Spinal cord (tissue), 9 donors: ENCODE measurements at regions not wholly inside any gene's neighbourhood (a gene's known extent, or its start where the extent isn't known, plus 50 kb on each side); places are given as distances from the start of the nearest gene placed in this dataset.

Source experiments
- DNase-seq, 6 donors: peaks; one replicate each; pipeline versions ENCODE4 v3.0.0 to v3.0.0-alpha.2; 2013 to 2015; ENCODE audit warnings: low spot score in 6 of 6, low read depth in 4 of 6
- H3K27ac ChIP-seq: one replicate; pipeline ENCODE4 v1.5.1; 2013; ENCODE audit warnings: low read depth, low read length, control low read depth
- H3K27me3 ChIP-seq: one replicate; pipeline ENCODE4 v1.6.1; 2013; ENCODE audit warnings: low read length; ENCODE audit not compliant: control insufficient read depth, insufficient read depth
- H3K36me3 ChIP-seq: one replicate; pipeline ENCODE4 v1.6.1; 2013; ENCODE audit warnings: low read length; ENCODE audit not compliant: control insufficient read depth, insufficient read depth
- H3K4me1 ChIP-seq: one replicate; pipeline ENCODE4 v1.6.1; 2013; ENCODE audit warnings: low read length; ENCODE audit not compliant: control insufficient read depth, insufficient read depth
- H3K4me3 ChIP-seq: one replicate; pipeline ENCODE4 v1.5.1; 2013; ENCODE audit warnings: low read depth, low read length, control low read depth
- H3K9me3 ChIP-seq: one replicate; pipeline ENCODE4 v1.6.1; 2013; ENCODE audit warnings: low read length; ENCODE audit not compliant: control insufficient read depth, insufficient read depth
- WGBS: methylation state at CpG from one replicate; pipeline ENCODE4 v1.1.5; 2013; ENCODE audit warnings: missing lambda C conversion rate; ENCODE audit not compliant: insufficient coverage; 5-methylcytosine and 5-hydroxymethylcytosine counted together
- donor health status: healthy.

DNA sequence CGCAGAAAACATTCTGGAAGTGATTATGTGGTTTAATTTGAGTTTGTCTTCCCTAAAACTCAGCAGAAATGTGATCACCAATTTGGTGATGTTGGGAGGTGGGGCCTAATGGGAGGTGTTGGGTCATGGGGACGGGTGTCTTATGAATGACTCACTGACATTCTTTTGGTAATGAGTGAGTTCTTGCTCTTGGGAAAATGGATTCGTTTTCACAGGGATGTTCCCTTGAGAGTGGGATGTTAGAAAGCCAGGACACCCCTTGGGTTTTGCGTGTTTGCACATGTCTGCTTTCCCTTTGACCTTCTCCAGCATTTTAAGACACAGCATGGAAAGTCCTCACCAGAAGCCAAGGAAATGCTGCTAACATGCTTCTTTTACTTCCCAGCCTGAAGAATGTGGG lies 321.5 kb upstream of the NT5C1B start:
- no peaks in the 10 kb centered on the region for H3K9me3 ChIP-seq
- no peak overlapping the region for H3K27ac ChIP-seq
- no peaks in the 10 kb centered on the region for H3K4me1 ChIP-seq
- no peak overlapping the region for H3K4me3 ChIP-seq
- no peak for DNase-seq
- no peaks in the 10 kb centered on the region for H3K27me3 ChIP-seq
- 83% methylated on average over 1 of the region's 4 CpGs for WGBS
- no peaks in the 10 kb centered on the region for H3K36me3 ChIP-seq

DNA sequence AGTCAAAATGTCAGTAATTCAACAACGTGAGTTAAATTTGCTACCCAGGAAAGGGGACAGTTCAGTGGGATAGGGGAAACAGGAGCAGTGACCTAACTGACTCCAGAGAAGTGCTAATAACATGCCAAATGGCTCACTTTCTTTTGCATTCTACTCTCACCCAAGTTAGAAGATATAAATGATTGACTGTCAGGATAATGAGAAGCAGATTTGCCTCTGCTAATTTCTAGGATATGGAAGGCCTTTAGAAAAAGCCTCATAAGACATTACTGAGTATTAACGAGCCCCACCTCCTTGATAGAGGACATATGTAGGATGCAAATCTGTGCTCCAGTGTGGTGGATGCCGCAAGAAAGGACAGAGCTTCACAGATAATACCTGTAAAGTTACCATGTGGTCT lies 318.6 kb upstream of the NT5C1B start:
- WGBS, result no CpG with 5 or more reads among the region's 3 CpGs
- H3K4me3 ChIP-seq, result no peak overlapping the region
- no peaks in the 10 kb centered on the region for H3K9me3 ChIP-seq
- no peak overlapping the region for H3K27ac ChIP-seq
- no peaks in the 10 kb centered on the region for H3K4me1 ChIP-seq
- DNase-seq, result no peak
- H3K36me3 ChIP-seq, result no peaks in the 10 kb centered on the region
- H3K27me3 ChIP-seq, result no peaks in the 10 kb centered on the region

DNA sequence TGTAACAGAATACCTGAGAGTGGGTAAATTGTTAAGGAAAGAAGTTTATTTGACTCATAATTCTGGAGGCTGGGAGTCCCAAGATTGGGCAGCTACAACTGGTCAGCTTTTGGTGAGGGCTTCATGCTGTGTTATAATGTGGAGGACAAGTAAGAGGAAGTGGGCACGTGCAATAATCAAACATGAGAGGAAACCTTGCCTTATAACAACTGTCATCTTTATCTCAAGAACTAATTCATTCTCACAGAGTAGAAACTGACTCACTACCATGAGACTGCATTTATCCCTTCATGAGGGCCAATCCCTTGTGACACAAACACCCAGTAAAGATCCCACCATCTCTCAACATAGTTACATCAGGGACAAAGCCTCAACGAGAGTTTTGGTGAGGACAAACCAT lies 318.1 kb upstream of the NT5C1B start:
- 100% methylated on average over 1 of the region's 2 CpGs for WGBS
- Histone ChIP-seq H3K36me3 (no peaks in the 10 kb centered on the region), H3K9me3 (no peaks in the 10 kb centered on the region), H3K27ac (no peak overlapping the region), H3K27me3 (no peaks in the 10 kb centered on the region), H3K4me1 (no peaks in the 10 kb centered on the region), H3K4me3 (no peak overlapping the region)
- DNase-seq, result no peak

DNA sequence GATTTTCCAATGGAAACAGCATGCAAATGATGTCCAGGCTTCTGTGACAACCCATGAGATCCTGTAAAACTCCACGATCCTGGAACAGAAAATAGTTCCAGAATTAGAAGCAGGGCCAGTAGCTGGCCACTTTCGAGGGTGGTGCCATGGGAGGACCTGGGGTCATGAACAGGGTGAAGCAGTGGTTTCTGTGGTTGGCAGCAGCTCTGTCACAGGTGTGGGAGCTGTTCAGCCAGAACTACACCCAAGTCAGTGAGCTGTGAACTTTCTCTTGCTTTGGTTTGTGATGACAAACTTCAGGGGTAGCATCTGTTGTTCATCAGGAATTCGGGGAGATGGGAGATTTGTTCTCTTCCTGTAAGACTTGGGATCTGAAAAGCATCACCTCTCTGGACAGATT lies 314.4 kb upstream of the NT5C1B start:
- no peaks in the 10 kb centered on the region for H3K9me3 ChIP-seq
- DNase-seq, result no peak

DNA sequence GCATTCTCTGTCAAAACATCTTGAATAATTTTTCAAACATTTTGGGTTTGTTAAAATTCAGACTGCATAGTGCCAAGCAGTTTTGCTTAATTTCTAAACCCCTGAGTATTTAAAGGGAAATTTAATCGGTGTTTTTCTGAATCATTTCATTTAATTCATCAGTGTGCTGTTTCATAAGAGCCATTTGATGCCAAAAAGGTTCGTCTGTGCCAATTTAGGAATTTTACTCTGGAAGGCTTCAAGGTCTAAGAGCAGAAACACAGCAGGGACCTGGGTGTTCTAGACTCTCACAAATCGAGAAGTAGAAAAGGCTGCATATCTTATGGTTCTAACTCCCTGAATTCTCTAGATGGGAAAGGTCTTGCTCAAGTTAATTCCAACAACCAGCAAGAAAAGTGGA lies 311.9 kb upstream of the NT5C1B start:
- 60% methylated on average over 1 of the region's 3 CpGs for WGBS
- DNase-seq, result peak in 2 of 6 donors; percentile 29 to 46
- Histone ChIP-seq H3K27ac (no peak overlapping the region), H3K9me3 (no peaks in the 10 kb centered on the region), H3K27me3 (no peaks in the 10 kb centered on the region), H3K36me3 (no peaks in the 10 kb centered on the region), H3K4me3 (no peak overlapping the region), H3K4me1 (no peaks in the 10 kb centered on the region)

More for the DNA sequence above, 314.4 kb upstream of the NT5C1B start:
- no peaks in the 10 kb centered on the region for H3K36me3 ChIP-seq
- H3K4me3 ChIP-seq, result no peak overlapping the region
- H3K27ac ChIP-seq, result no peak overlapping the region
- H3K4me1 ChIP-seq, result no peaks in the 10 kb centered on the region
- 88% methylated on average over 2 of the region's 3 CpGs for WGBS
- H3K27me3 ChIP-seq, result no peaks in the 10 kb centered on the region

DNA sequence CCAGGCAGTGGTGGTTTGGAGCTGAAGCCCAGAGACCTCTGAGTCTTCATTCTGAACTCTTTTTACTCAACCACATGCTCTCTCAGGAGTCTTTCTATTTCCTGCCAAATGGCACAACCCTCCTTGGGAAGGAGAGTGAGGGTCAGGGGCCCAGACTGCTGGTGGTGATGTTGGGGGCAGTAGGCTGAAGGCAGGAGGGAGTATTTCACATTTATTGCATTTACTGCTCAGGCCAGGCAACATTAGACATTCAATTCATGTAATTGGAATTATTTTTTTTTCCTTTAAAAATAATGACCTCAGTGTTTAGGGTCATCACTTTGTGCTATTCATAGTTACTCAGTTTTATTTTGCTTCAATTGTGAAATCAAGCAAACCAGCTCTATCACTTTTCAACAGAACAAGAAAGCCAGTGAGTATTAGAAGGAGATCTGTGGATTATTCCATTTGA lies 311.3 kb upstream of the NT5C1B start:
- Histone ChIP-seq H3K27ac (no peak overlapping the region), H3K4me1 (no peaks in the 10 kb centered on the region), H3K9me3 (no peaks in the 10 kb centered on the region), H3K27me3 (no peaks in the 10 kb centered on the region), H3K36me3 (no peaks in the 10 kb centered on the region), H3K4me3 (no peak overlapping the region)
- DNase-seq, result no peak

DNA sequence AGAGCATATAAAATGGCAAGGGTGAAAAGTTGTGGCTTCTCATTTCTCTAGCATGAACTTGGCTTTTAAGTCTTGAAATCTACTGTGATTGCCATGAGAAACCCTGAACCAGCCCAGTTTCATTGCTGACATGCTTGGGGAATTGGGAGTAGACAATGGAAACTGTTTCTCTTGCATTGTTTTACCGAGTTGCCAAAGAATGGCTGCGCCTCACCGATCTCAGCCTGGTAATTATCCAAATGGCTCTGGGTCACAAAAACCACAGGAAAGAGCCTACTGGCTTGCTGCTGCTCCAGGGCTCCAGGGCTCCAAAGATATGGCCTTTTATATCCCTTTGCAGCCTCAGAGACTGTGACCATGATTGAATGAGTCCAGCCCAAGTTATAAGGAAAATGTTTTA lies 310.4 kb upstream of the NT5C1B start:
- Histone ChIP-seq H3K4me1 (no peaks in the 10 kb centered on the region), H3K27me3 (no peaks in the 10 kb centered on the region), H3K9me3 (no peaks in the 10 kb centered on the region), H3K4me3 (no peak overlapping the region), H3K36me3 (no peaks in the 10 kb centered on the region), H3K27ac (no peak overlapping the region)
- no peak for DNase-seq
- 58% methylated on average over 3 of the region's 3 CpGs for WGBS

DNA sequence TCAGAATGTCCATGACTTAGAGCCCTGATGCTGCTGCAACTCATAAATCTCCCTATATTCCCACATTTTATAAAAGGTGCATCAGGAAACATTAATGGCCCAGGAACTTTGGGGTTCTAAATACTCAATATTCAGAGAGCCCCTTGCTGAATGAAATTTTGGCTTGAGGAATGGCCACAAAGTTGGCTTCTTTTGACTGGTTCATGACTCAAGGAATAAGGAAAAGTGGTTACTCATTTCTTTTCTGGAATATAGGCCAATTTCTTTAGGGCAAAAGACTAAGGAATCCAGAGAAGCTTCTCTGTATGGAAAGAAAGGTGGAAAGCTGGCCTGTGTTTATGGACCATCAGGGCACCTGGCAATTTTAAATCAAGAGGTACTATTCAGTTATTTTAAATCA lies 308.9 kb upstream of the NT5C1B start:
- Histone ChIP-seq H3K27me3 (no peaks in the 10 kb centered on the region), H3K4me1 (no peaks in the 10 kb centered on the region), H3K27ac (no peak overlapping the region), H3K4me3 (no peak overlapping the region), H3K36me3 (no peaks in the 10 kb centered on the region), H3K9me3 (no peaks in the 10 kb centered on the region)
- DNase-seq, result no peak

DNA sequence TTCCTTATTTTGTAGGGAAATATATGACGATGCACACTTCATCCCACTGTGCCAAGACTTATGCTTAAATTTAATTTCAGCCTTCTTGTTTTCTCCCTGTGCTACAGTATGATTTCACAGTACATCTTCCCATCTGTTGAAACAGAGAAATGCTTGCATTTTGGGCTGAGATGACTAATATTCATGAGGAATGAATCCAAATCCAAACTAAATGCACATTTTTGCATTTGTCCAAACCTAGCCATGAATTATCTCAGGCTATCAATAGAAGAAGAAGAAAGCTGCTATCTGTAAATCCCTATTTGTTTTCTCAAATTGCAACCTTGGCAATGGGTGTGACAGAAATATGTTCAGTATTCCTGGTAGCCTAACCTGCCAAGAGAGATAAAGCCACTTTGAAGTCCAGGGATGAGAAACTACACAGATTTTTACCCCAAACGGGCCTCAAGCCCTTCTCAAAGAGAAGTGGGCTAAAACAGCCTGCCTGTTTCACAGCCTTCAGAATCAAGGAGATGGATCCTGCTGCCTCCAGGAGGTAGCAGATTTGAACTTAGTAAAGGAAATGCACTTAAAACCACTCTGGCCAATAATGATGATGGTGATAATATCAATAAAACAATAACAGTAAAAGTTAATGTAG lies 306.9 kb upstream of the NT5C1B start:
- WGBS, result 40% methylated on average over 1 of the region's 2 CpGs
- H3K4me1 ChIP-seq, result no peaks in the 10 kb centered on the region
- no peak overlapping the region for H3K4me3 ChIP-seq
- no peak overlapping the region for H3K27ac ChIP-seq
- no peaks in the 10 kb centered on the region for H3K36me3 ChIP-seq
- H3K27me3 ChIP-seq, result no peaks in the 10 kb centered on the region
- peak in 1 of 6 donors; percentile 75 for DNase-seq
- H3K9me3 ChIP-seq, result no peaks in the 10 kb centered on the region

DNA sequence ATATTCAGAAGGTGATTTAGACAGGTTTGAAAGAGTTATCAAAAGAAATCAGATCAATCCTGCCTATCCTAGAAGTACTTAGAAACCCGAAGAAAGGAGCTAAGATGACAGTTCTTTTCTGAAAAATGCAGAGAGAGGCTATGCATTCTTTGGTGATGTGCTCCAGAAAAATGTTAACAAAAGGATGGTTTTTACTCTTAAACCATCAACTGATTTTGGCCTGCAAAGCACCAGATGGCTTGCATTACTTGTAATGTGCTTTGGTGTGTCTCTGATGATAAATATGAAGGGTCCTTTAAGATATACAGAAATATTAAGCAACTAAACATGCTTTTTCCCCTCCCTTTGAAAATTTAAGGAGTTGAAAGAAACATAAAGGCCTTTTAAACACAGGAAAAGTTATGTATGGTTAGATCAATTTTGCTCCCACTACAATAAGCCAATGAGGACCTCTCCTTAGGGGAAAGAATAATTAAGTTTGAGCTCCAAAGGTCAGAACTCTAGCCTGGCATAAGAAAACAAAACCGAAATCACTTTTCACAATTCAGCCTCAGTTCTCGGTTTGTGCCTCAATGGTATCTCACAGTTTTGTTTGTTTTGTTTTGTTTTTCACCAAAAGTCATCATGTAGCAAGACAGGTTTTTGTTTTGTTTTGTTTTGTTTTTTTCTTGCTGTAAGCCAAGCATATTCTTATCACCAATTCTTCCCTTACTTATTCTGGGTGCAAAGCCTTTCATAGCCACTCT lies 302.4 kb upstream of the NT5C1B start:
- no CpG with 5 or more reads among the region's 3 CpGs for WGBS
- Histone ChIP-seq H3K27me3 (no peaks in the 10 kb centered on the region), H3K36me3 (no peaks in the 10 kb centered on the region), H3K9me3 (no peaks in the 10 kb centered on the region), H3K4me1 (no peaks in the 10 kb centered on the region), H3K4me3 (no peak overlapping the region), H3K27ac (no peak overlapping the region)
- DNase-seq, result no peak
